HCT116 (cell line): ENCODE measurements at regions not wholly inside any gene's neighbourhood (a gene's known extent, or its start where the extent isn't known, plus 50 kb on each side); places are given as distances from the start of the nearest gene placed in this dataset.

Experiments used
- CTCF ChIP-seq, 3 experiments: fragments of 200-600 bp in 1 of 3; sonication (generic) in 1 of 3; IDR thresholded peaks in 2 of 3; conservative IDR thresholded peaks in 1 of 3; 2 replicates each; pipeline ENCODE4 v1.5.1; 2012 to 2017; ENCODE audit warnings: low read depth in 2 of 3, low read length in 2 of 3, antibody characterized with exemption in 1 of 3, borderline replicate concordance in 1 of 3, control low read depth in 1 of 3, mild to moderate bottlenecking in 1 of 3, mixed read lengths in 1 of 3, mixed run types in 1 of 3, moderate library complexity in 1 of 3; ENCODE audit not compliant: insufficient read depth in 1 of 3
- EGR1 ChIP-seq: IDR thresholded peaks from 2 replicates; pipeline ENCODE4 v1.6.1; 2012; ENCODE audit warnings: low read depth
- SIN3A ChIP-seq: IDR thresholded peaks from 2 replicates; pipeline ENCODE4 v1.6.1; 2012; ENCODE audit warnings: low read depth

DNA sequence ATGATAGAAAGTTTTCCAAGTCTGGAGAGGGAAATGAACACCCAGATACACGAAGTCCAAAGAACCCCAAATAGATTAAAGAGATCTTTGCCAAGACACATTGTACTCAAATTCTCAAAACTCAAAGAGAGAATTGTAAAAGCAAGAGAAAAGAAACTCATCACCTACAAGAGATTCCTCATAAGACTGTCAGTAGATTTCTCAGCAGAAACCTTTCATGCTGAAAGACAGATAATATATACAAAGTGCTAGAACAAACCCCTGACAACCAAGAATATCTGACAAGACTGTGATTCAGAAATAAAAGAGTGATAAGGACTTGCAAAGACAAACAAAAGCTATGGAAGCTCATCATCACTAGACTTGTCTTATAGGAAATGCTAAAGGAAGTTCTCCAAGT lies 326.7 kb upstream of the ZNF608 start:
- TF ChIP-seq CTCF (IDR thresholded peaks at IDR 0.05 in 2 of 3, conservative IDR thresholded peaks at IDR 0.05 in 1 of 3; ENCODE audit: borderline replicate concordance in 1 of 3, insufficient read depth in 1 of 3, low read depth in 2 of 3, low read length in 2 of 3) (no peak), SIN3A (no peak), EGR1 (no peak)
